Liver (tissue), 3 donors: ENCODE measurements at regions not wholly inside any gene's neighbourhood (a gene's known extent, or its start where the extent isn't known, plus 50 kb on each side); places are given as distances from the start of the nearest gene placed in this dataset.

Source experiments
- ATF3 ChIP-seq: IDR thresholded peaks from 2 replicates; pipeline ENCODE4 v1.6.1; 2016; ENCODE audit warnings: antibody characterized with exemption
- CTCF ChIP-seq: fragments of 150-350 bp; IDR thresholded peaks from 2 replicates; pipeline ENCODE4 v1.5.1; 2017; ENCODE audit warnings: improper control_type of control experiment, low read depth, low read length; ENCODE audit not compliant: missing input control
- EGR1 ChIP-seq, 2 donors: IDR thresholded peaks; 2 replicates each; pipeline ENCODE4 v1.6.1; 2016 to 2018; ENCODE audit warnings: antibody characterized with exemption in 2 of 2, low read depth in 2 of 2
- FOXA1 ChIP-seq: IDR thresholded peaks from 2 replicates; pipeline ENCODE4 v1.6.1; 2016; ENCODE audit warnings: antibody characterized with exemption
- GABPA ChIP-seq, 2 donors: IDR thresholded peaks in 1 of 2; conservative IDR thresholded peaks in 1 of 2; 2 replicates each; pipeline ENCODE4 v1.6.1; 2016; ENCODE audit warnings: antibody characterized with exemption in 2 of 2, mild to moderate bottlenecking in 1 of 2, moderate library complexity in 1 of 2
- HNF4G ChIP-seq: IDR thresholded peaks from 2 replicates; pipeline ENCODE4 v1.6.1; 2016; ENCODE audit warnings: antibody characterized with exemption
- JUND ChIP-seq, 2 donors: IDR thresholded peaks; 2 replicates each; pipeline ENCODE4 v1.6.1; 2016; ENCODE audit warnings: antibody characterized with exemption in 2 of 2
- MAX ChIP-seq: IDR thresholded peaks from 2 replicates; pipeline ENCODE4 v1.6.1; 2016; ENCODE audit warnings: antibody characterized with exemption
- RAD21 ChIP-seq, 2 donors: IDR thresholded peaks; 2 replicates each; pipeline ENCODE4 v1.6.1; 2016; ENCODE audit warnings: antibody characterized with exemption in 2 of 2, mild to moderate bottlenecking in 2 of 2
- REST ChIP-seq: IDR thresholded peaks from 2 replicates; pipeline ENCODE4 v1.6.1; 2016; ENCODE audit warnings: antibody characterized with exemption, mild to moderate bottlenecking
- TAF1 ChIP-seq: conservative IDR thresholded peaks from 2 replicates; pipeline ENCODE4 v1.6.1; 2016; ENCODE audit warnings: antibody characterized with exemption, mild to moderate bottlenecking
- YY1 ChIP-seq: IDR thresholded peaks from 2 replicates; pipeline ENCODE4 v1.6.1; 2016; ENCODE audit warnings: antibody characterized with exemption, mild to moderate bottlenecking
- ZBTB33 ChIP-seq: IDR thresholded peaks from 2 replicates; pipeline ENCODE4 v1.6.1; 2016; ENCODE audit warnings: antibody characterized with exemption
- donor health status: healthy.
- donor health status: healthy.

- no peak for TF ChIP-seq CTCF
- no peak for TF ChIP-seq YY1
- no peak for TF ChIP-seq JUND (IDR thresholded peaks at IDR 0.05)
- TF ChIP-seq TAF1: no peak
- no peak for TF ChIP-seq FOXA1
- no peak for TF ChIP-seq EGR1 (IDR thresholded peaks at IDR 0.05; ENCODE audit: low read depth in 2 of 2)
- no peak for TF ChIP-seq ATF3
- no peak for TF ChIP-seq HNF4G
- TF ChIP-seq REST: no peak
- no peak for TF ChIP-seq ZBTB33
- TF ChIP-seq MAX: no peak
- TF ChIP-seq GABPA (IDR thresholded peaks at IDR 0.05 in 1 of 2, conservative IDR thresholded peaks at IDR 0.05 in 1 of 2): no peak
- TF ChIP-seq RAD21 (IDR thresholded peaks at IDR 0.05): no peak
These were observed 109.9 kb upstream of the GAP43 start for GRCh38 chr3:115513416-115513800.
